ENCODE measurements at regions not wholly inside any gene's neighbourhood (a gene's known extent, or its start where the extent isn't known, plus 50 kb on each side); places are given as distances from the start of the nearest gene placed in this dataset.

- DNase-seq (no peak), ATAC-seq (no peak)
- H3K27ac Mint-ChIP-seq = no peak overlapping the region
- H3K4me1 Mint-ChIP-seq = peaks cover 0 to 4% (median 1%) of the 10 kb centered on the region in 4 donors
- peaks cover 0 to 5% (median 0%) of the 10 kb centered on the region in 5 donors for H3K27me3 Mint-ChIP-seq
- H3K4me3 Mint-ChIP-seq = no peak overlapping the region
- POLR2A ChIA-PET = no interaction called here
- no peaks in the 10 kb centered on the region for H3K36me3 Mint-ChIP-seq
- H3K9me3 Mint-ChIP-seq = peaks cover 0 to 46% (median 16%) of the 10 kb centered on the region in 9 donors
These were observed 252.7 kb downstream of the BTBD3 start for GRCh38 chr20:12170406-12170805.

GRCh38 chr20:12171923-12172524 lies 254.3 kb downstream of the BTBD3 start:
- POLR2A ChIA-PET = no interaction called here
- no peak overlapping the region for H3K27ac Mint-ChIP-seq
- H3K9me3 Mint-ChIP-seq = peaks cover 0 to 43% (median 16%) of the 10 kb centered on the region in 9 donors
- H3K27me3 Mint-ChIP-seq = peaks cover 0 to 5% (median 0%) of the 10 kb centered on the region in 5 donors
- peaks cover 0 to 4% (median 1%) of the 10 kb centered on the region in 4 donors for H3K4me1 Mint-ChIP-seq
- ATAC-seq = no peak
- no peaks in the 10 kb centered on the region for H3K36me3 Mint-ChIP-seq
- no peak for DNase-seq
- no peak overlapping the region for H3K4me3 Mint-ChIP-seq

GRCh38 chr20:12173347-12174012 lies 255.8 kb downstream of the BTBD3 start:
- Mint-ChIP-seq H3K27me3 (peaks cover 0 to 5% (median 0%) of the 10 kb centered on the region in 5 donors), H3K27ac (no peak overlapping the region), H3K36me3 (no peaks in the 10 kb centered on the region), H3K4me1 (peaks cover 0 to 4% (median 1%) of the 10 kb centered on the region in 4 donors), H3K4me3 (no peak overlapping the region), H3K9me3 (peaks cover 0 to 34% (median 10%) of the 10 kb centered on the region in 9 donors)
- ATAC-seq (no peak), DNase-seq (no peak)
- POLR2A ChIA-PET = no interaction called here

DNA sequence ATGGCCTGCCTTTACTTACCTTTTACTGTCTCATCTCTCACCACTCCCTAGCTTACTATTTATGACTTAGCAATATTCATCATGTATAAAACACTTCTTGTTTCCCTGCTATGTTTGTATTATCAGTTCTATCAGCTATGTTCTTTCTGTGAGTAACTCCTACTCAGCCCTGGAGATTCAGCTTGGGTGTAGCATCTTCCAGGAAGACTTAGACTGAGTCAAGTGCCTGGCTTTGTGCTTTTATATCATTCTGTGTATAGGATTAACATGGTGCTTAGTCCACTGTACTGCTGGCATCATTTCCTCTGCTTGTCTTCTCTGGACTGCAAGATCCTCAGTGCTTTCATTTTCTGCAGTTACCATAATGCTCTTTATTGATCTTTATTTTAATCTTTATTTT lies 257.8 kb downstream of the BTBD3 start:
- DNase-seq (no peak), ATAC-seq (no peak)
- POLR2A ChIA-PET = no interaction called here
- H3K4me1 Mint-ChIP-seq = peaks cover 0 to 4% (median 1%) of the 10 kb centered on the region in 4 donors
- peaks cover 0 to 26% (median 7%) of the 10 kb centered on the region in 9 donors for H3K9me3 Mint-ChIP-seq
- no peak overlapping the region for H3K4me3 Mint-ChIP-seq
- no peak overlapping the region for H3K27ac Mint-ChIP-seq
- peaks cover 0 to 5% (median 0%) of the 10 kb centered on the region in 5 donors for H3K27me3 Mint-ChIP-seq
- no peaks in the 10 kb centered on the region for H3K36me3 Mint-ChIP-seq

GRCh38 chr20:12177657-12178293 lies 260.1 kb downstream of the BTBD3 start:
- Mint-ChIP-seq H3K27ac (no peak overlapping the region), H3K27me3 (no peaks in the 10 kb centered on the region), H3K4me1 (peaks cover 0 to 4% (median 0%) of the 10 kb centered on the region in 4 donors), H3K9me3 (peaks cover 0 to 15% (median 4%) of the 10 kb centered on the region in 9 donors), H3K36me3 (no peaks in the 10 kb centered on the region), H3K4me3 (no peak overlapping the region)
- no peak for ATAC-seq
- no peak for DNase-seq
- POLR2A ChIA-PET = no interaction called here

DNA sequence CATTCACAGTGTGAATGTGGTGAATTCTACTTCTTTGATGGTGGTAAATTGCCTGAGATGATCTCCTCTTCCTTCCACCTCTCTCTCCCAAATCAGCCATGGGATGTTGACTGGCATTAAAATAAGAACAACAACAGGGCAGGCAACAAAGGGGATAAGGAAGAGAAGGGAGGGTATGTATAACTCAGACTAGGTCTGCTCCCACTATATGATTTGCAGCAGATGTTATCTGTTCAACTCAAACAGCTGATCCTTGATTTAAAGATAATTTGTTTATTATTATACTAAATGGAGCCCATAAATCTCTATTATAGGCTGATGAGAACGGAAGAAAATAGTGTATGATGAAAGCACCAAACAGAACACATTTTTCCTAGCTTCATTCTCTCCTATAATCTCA lies 262.0 kb downstream of the BTBD3 start:
- Mint-ChIP-seq H3K4me1 (peaks cover 0 to 4% (median 0%) of the 10 kb centered on the region in 4 donors), H3K27ac (no peak overlapping the region), H3K27me3 (no peaks in the 10 kb centered on the region), H3K9me3 (peaks cover 0 to 12% (median 6%) of the 10 kb centered on the region in 9 donors), H3K4me3 (no peak overlapping the region), H3K36me3 (no peaks in the 10 kb centered on the region)
- no peak for ATAC-seq
- no peak for DNase-seq
- POLR2A ChIA-PET = no interaction called here

GRCh38 chr20:12180107-12180661 lies 262.5 kb downstream of the BTBD3 start:
- DNase-seq (no peak), ATAC-seq (no peak)
- H3K27me3 Mint-ChIP-seq = no peaks in the 10 kb centered on the region
- H3K27ac Mint-ChIP-seq = no peak overlapping the region
- POLR2A ChIA-PET = no interaction called here
- H3K4me3 Mint-ChIP-seq = no peak overlapping the region
- H3K9me3 Mint-ChIP-seq = peaks cover 0 to 7% (median 4%) of the 10 kb centered on the region in 9 donors
- peaks cover 0 to 2% (median 0%) of the 10 kb centered on the region in 4 donors for H3K4me1 Mint-ChIP-seq
- no peaks in the 10 kb centered on the region for H3K36me3 Mint-ChIP-seq

DNA sequence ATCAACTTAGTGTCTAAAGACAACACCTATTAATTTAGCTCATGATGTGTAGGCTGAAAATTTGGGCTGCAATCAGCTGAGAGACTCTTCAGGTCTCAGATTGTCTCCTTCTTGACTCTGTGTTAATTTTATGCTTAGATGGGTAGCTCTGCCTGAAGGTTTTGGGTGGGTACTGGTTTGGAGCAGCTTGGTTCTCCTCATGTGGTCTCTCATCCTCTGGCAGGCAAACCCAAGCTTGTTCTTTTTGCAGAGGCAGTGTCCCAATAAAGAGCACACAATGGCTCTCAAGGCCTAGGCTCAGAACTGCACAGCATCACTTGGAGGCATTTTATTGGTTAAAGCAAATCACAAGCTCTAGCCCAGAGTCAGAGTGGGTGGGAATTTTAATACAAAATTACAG lies 280.6 kb downstream of the BTBD3 start:
- ATAC-seq (no peak), DNase-seq (no peak)
- H3K27ac Mint-ChIP-seq = no peak overlapping the region
- H3K4me1 Mint-ChIP-seq = no peaks in the 10 kb centered on the region
- no peaks in the 10 kb centered on the region for H3K36me3 Mint-ChIP-seq
- H3K27me3 Mint-ChIP-seq = no peaks in the 10 kb centered on the region
- POLR2A ChIA-PET = no interaction called here
- H3K9me3 Mint-ChIP-seq = peaks cover 0 to 27% (median 4%) of the 10 kb centered on the region in 9 donors
- no peak overlapping the region for H3K4me3 Mint-ChIP-seq

DNA sequence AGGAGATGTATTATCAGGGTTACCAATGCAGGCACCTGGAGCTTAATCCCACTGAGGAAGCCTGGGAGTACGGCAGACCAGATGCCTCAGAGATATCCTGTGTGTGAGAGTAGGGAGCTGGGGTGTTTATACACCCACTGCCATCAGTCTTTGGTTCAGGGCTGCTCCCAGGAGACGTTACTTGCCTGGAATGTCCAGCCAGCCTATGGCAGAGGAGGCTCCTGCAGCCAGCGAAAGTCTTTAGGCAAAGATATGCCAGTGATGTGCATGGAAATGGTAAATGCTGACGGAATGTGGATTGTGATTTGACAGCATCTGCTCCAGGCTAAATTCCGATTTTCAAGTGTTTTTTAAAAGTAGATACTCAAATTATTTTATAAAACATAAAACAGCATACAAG lies 282.0 kb downstream of the BTBD3 start:
- POLR2A ChIA-PET = no interaction called here
- H3K4me3 Mint-ChIP-seq = no peak overlapping the region
- no peak overlapping the region for H3K27ac Mint-ChIP-seq
- H3K4me1 Mint-ChIP-seq = no peaks in the 10 kb centered on the region
- ATAC-seq (no peak), DNase-seq (no peak)
- no peaks in the 10 kb centered on the region for H3K27me3 Mint-ChIP-seq
- no peaks in the 10 kb centered on the region for H3K36me3 Mint-ChIP-seq
- peaks cover 0 to 27% (median 3%) of the 10 kb centered on the region in 9 donors for H3K9me3 Mint-ChIP-seq

GRCh38 chr20:12201289-12201991 lies 283.7 kb downstream of the BTBD3 start:
- H3K27me3 Mint-ChIP-seq = no peaks in the 10 kb centered on the region
- DNase-seq (no peak), ATAC-seq (no peak)
- peaks cover 0 to 27% (median 7%) of the 10 kb centered on the region in 9 donors for H3K9me3 Mint-ChIP-seq
- H3K4me3 Mint-ChIP-seq = no peak overlapping the region
- POLR2A ChIA-PET = no interaction called here
- H3K4me1 Mint-ChIP-seq = no peaks in the 10 kb centered on the region
- H3K36me3 Mint-ChIP-seq = no peaks in the 10 kb centered on the region
- no peak overlapping the region for H3K27ac Mint-ChIP-seq

GRCh38 chr20:12203399-12203798 lies 285.7 kb downstream of the BTBD3 start:
- no peaks in the 10 kb centered on the region for H3K4me1 Mint-ChIP-seq
- POLR2A ChIA-PET = no interaction called here
- ATAC-seq (no peak), DNase-seq (no peak)
- no peaks in the 10 kb centered on the region for H3K27me3 Mint-ChIP-seq
- no peak overlapping the region for H3K27ac Mint-ChIP-seq
- H3K36me3 Mint-ChIP-seq = no peaks in the 10 kb centered on the region
- H3K9me3 Mint-ChIP-seq = peaks cover 0 to 37% (median 7%) of the 10 kb centered on the region in 9 donors
- H3K4me3 Mint-ChIP-seq = no peak overlapping the region

- Mint-ChIP-seq H3K27me3 (no peaks in the 10 kb centered on the region), H3K4me3 (no peak overlapping the region), H3K4me1 (no peaks in the 10 kb centered on the region), H3K36me3 (no peaks in the 10 kb centered on the region), H3K27ac (no peak overlapping the region), H3K9me3 (peaks cover 0 to 37% (median 7%) of the 10 kb centered on the region in 9 donors)
- POLR2A ChIA-PET = no interaction called here
- DNase-seq (no peak), ATAC-seq (no peak)
These were observed 286.3 kb downstream of the BTBD3 start for GRCh38 chr20:12203981-12204380.

- no peaks in the 10 kb centered on the region for H3K36me3 Mint-ChIP-seq
- H3K4me1 Mint-ChIP-seq = no peaks in the 10 kb centered on the region
- no peak overlapping the region for H3K27ac Mint-ChIP-seq
- peaks cover 0 to 3% (median 0%) of the 10 kb centered on the region in 5 donors for H3K27me3 Mint-ChIP-seq
- POLR2A ChIA-PET = no interaction called here
- no peak overlapping the region for H3K4me3 Mint-ChIP-seq
- DNase-seq (no peak), ATAC-seq (no peak)
- H3K9me3 Mint-ChIP-seq = peaks cover 0 to 27% (median 4%) of the 10 kb centered on the region in 9 donors
These were observed 290.2 kb downstream of the BTBD3 start for GRCh38 chr20:12207875-12208274.

Measured in naive thymus-derived CD8-positive, alpha-beta T cell (primary cell).